Glomerular visceral epithelial cell (primary cell): ENCODE measurements at regions not wholly inside any gene's neighbourhood (a gene's known extent, or its start where the extent isn't known, plus 50 kb on each side); places are given as distances from the start of the nearest gene placed in this dataset.
"Not testable (repeated sequence)": the region's sequence is repeated elsewhere in the genome, so short reads cannot be mapped to it uniquely, and the experiment has no call there.

Experiments
- DNase-seq: peaks from one replicate; pipeline ENCODE4 v3.0.0-alpha.2; 2016; ENCODE audit errors: extremely low spot score

GRCh38 chr15:31178705-31179104 lies 77.2 kb upstream of the TRPM1 start:
- no peak for DNase-seq

- DNase-seq = no peak
These were observed 78.2 kb upstream of the TRPM1 start for GRCh38 chr15:31179693-31180092.

- DNase-seq = no peak
These were observed 91.8 kb upstream of the TRPM1 start for GRCh38 chr15:31193291-31193690.

DNA sequence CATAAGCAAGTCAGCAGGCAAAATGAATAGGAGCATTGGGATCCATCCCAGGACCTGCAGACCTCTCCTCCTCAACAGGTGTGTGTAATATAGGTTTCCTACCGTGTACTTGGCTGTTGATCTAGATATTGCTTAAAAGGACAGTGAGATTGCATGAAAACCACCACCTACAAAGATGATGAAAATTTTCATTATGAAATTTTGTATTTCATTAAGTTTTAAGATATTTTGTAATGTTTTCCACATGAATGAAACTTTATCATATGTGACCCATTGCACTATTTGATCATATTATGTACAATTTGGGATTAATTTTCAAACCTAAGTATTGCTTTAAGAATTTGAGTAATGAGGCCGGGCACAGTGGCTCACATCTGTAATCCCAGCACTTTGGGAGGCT lies 94.3 kb upstream of the TRPM1 start:
- DNase-seq = no peak

- DNase-seq = peak; percentile 31
These were observed 96.2 kb upstream of the TRPM1 start for GRCh38 chr15:31197497-31198414.

- peak; percentile 58 for DNase-seq
These were observed 99.2 kb upstream of the TRPM1 start for GRCh38 chr15:31200735-31201151.

DNA sequence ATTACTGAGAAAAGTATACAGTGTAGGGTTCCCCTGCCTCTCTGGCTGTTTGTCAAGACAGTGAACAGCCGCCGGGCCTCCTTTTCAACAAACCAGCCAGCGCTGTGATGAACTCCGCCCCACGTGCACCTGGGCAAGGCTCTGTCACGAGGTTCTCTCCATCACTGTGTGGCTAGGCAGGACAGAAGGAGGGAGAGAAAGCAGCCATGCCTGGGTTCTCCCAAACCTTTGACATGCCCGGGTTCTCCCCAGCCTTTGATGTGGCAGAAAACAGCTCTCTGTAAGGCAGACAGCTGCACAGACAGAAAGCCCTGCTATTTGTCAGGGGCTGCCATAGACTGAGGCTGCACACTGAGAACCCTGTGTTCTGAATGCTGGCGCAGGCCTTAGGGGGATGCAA lies 101.4 kb upstream of the TRPM1 start:
- DNase-seq = no peak

DNA sequence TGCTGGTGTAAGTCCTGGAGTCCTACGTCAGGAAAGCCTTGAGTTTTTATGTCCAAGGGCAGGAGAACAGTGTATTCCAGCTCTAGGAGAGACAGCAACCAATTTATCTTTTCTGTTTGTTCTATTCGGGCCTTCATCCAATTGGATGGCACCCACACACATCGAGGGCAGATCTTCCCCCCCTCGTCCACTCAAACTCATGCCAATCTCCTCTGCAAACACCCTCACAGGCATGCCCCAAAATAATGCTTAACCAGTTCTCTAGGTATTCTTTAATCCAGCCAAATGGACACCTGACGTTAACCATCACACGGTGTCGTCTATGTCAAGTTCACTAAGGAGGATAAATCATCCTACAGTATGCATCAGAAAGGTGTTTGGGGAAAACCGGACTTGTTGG lies 102.5 kb upstream of the TRPM1 start:
- DNase-seq = no peak

DNA sequence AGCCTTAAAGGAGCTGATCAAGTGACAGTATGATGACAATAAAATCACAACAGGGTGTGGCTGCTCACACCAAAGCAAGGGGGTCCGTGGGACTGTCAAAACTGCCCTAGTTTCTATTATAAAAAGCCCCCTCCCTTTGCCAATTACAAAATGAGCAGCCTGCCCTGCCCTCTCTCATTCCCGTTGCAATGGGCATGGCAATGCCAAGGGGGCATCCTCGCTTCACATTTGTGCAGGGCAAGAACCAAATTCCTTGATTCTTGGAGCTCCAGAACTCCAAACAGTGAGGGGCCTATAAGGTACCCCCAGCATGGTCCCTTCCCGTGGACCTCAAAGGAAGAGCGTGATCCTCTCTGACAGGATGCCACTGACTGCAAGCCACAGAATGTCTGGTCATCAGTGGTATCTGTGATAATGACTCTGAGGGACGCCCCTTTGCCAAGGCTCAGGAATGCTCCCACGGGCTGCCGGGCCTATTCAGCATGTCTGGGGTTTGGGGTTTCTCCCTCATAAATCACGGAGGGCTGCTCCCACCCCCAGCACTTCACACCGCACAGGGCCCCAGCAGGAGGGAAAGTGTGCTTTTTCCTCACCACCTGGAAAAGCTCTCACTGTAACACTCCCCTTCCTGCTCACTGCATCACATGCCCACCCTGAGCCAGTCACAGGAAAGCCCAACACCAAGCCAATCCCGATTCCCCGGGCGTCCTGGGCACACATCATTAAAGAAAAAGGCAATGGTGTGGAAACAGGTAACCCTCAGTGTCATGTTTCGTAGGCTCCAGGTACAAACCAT lies 105.1 kb upstream of the TRPM1 start:
- DNase-seq = no peak

DNA sequence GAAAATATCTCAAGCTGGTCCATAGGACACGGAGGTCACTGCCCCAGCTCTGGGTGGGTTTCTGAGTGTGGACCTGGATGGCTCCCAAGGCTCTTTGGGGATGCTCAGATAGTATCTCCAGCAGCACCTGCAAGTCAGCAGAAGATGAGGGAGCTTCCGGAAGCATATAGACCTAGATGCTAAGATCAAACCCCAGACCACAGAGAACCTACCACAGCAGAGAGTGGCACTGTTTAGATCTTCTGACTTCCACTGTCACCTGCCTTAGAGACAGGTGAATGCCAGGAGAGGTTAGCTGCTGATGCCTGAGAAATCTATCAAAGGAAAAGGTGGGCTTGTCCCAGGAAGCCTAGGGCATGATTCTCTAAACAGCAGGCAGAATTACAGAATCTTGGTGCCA lies 105.7 kb upstream of the TRPM1 start:
- no peak for DNase-seq

DNA sequence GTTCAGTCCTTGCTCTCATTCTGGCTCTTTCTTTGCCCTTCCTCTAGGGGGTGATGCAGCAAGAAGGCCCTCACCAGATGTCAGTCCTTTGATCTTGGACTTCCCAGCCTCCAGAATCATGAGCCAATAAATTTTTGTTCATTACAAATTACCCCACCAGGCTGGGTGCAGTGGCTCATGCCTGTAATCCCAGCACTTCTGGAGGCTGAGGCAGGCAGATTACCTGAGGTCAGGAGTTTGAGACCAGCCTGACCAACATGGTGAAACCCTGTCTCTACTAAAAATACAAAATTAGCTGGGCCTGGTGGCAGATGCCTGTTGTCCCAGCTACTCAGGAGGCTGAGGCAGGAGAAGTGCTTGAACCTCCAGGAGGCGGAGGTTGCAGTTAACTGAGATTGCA lies 106.3 kb upstream of the TRPM1 start:
- DNase-seq = not testable (repeated sequence)

DNA sequence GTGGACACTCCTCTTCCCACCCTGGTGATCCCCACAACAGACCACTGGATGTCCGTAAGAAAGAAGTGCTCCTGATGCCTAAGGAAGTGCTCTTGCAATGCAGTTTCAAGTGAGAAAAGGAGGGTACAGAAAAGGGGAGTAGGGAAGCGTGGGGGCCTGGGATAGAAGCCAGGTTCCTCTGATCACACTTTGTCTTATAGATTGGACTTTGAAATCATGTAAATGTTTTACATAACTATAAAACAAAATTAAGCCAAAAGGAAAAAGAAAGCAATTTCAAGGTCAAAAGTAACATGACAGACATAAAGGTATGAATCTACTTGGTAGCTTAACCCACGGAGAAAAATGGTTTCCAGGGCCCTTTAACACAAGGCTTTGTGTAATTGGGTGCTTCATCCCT lies 107.3 kb upstream of the TRPM1 start:
- DNase-seq = no peak

GRCh38 chr15:31211353-31211752 lies 109.8 kb upstream of the TRPM1 start:
- DNase-seq = no peak

DNA sequence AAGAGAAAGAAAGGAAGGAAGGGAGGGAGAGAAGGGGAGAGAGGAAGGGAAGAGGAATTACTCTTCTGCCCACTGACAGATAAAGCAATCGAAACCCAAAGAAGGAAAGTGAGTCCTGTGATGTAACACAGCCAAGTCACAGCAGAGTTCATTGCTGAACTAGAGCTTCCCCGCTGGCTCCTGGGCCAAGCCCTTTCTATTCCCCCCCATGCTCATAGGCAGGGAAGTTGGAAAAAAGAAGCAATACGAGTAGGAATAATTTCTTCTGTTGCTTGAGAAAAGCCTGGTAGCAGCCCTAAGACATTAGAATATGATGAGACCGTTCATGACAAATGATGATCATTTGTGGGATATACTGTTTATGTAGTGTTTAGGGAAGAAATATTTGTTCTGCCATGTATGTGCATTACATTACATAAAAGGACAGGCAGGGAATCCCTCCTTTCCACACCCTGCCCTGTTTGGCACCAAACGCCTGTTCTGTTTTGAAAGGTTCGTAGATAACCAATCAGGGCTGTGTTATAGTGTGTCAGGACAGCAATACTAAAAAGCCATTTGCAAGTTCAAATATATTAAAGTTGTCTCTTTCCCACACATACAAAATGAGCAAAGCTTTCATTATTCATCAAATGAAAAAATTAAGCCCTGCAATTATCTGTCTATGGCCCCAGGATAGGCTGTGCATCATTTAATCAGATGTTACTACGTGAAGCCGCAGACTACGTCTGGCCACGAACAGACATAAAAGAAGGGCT lies 111.0 kb upstream of the TRPM1 start:
- no peak for DNase-seq

DNA sequence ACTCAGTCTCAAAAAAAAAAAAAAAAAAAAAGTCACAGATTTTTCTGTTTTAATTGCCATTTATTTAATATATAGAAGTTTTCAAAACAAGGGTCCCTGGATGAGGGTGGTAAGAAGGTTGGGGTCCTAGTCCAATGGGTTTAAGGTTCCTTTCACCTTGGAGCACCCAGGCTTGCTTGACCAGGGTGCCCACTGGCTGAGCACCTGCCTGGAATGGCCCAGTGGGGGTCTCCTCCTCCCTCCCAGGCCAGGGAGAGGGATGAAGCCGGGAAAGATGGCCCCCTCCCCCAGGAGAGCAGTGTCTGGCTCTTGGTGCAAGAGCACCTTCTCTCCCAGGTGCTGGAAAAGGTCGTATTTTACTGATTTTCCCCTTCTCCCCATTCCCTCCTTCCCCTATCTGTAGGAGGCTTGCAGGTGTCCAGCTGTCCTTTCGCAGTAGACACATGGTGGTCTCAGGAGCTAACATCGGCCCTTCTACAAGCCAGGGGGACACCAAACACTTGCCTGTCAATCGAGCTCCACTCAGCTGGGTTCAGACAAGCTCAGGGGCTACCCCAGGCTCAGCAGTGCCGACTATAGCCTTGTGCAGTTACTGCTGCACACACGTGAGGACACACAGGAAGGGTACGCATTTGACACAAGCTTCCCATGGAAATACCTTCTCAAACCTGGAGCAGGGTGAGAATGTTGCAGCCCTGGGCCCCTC lies 112.3 kb upstream of the KLF13 start:
- no peak for DNase-seq

DNA sequence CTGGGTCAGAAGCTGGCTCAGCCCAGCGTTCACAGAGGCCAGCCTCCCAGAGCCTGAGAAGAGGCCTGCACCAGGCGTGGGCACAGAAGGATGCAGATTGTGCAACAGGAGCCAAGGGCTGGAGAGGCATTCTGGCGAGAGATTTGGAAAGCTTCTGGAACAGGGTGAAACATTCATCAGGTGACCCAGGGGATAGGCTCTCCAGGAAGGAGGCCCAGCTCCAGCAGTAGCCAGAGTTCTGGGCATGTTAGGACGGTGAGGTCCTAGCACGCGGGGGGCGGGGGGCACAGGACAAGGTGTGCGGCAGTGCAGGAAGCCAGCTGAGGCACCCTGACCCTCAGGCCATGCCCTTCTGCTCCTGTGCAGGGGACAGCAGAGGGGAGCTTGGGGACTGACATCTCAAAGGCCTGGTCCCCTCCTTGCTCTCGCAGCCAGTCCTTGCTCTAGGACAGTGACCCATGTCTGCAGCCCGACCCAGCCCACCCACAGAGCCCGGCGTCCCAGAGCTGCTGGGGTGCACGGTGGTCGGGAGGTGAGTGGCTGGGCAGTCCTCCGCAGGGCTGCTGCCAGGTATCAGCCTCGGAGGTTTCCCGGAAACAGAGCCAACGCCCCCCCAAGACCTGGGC lies 111.7 kb upstream of the KLF13 start:
- DNase-seq = no peak

- DNase-seq = peak; percentile 68
These were observed 111.0 kb upstream of the KLF13 start for GRCh38 chr15:31215490-31216214.

DNA sequence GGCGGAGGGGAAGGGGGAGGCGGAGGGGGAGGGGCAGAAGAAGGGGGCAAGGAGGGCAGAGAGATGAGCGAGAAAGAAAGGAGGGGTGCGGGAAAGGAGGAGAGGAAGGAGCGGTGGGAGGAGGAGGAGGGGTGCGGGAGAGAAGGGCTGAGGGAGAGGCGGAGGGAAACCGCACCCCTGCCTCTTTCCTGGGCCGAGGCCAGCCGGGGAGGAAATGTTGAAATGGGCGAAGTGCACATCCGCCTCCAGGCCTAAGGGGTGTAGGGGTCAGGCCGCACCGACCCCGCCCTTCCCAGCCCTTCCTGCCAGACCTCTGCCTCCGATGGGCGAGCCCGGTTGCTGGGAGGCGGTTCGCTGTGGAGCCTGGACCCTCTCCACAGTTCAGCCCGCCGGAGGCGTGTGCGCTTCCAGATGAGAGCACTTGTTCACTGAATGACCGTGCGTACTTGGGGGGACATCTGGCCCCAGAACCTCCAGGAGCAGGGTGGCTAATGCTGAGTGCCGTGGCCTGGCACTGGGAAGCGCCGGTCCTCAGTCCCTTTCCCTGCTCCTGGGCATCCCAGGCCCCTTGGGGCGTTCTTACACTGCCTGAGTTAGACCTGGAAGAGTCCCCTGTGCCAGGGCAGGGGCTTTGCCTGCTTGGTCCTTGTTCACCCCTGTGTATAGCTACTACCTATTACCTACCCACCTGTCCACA lies 110.3 kb upstream of the KLF13 start:
- DNase-seq = peak; percentile 49

DNA sequence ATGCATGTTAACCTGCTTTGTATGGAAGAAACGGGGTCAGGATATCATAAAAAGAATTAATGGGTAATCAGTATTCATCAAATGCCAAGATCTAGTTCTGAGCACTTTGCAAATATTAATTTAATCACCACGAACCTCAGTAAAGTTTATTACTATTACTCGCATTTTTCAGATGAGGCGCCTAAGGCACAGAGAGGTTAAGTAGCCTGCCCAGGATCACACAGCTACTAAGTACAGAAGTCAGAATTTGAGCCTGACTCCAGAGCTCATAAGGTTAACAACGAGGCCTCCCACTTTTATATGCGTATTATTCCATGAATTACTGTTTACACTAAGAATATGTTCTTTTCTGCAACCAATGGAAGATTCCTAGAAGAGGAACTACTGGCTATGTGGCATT lies 109.6 kb upstream of the KLF13 start:
- no peak for DNase-seq
